ENCODE measurements at regions not wholly inside any gene's neighbourhood (a gene's known extent, or its start where the extent isn't known, plus 50 kb on each side); places are given as distances from the start of the nearest gene placed in this dataset.
A peak's percentile ranks its signal among the peaks of the same experiment; 100 is the strongest.
"Not testable (repeated sequence)": the region's sequence is repeated elsewhere in the genome, so short reads cannot be mapped to it uniquely, and the experiment has no call there.

DNA sequence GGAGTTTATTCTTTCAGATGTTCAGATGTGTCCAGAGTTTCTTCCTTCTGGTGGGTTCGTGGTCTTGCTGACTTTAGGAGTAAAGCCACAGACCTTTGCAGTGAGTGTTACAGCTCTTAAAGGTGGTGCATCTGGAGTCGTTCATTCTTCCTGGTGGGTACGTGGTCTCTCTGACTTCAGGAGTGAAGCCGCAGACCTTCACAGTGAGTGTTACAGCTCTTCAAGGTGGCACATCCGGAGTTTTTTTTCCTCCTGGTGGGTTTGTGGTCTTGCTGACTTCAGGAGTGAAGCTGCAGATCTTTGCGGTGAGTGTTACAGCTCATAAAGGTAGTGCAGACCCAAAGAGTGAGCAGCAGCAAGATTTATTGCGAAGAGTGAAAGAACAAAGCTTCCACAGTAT lies 1263.2 kb downstream of the REEP3 start:
- not testable (repeated sequence) for DNase-seq

DNA sequence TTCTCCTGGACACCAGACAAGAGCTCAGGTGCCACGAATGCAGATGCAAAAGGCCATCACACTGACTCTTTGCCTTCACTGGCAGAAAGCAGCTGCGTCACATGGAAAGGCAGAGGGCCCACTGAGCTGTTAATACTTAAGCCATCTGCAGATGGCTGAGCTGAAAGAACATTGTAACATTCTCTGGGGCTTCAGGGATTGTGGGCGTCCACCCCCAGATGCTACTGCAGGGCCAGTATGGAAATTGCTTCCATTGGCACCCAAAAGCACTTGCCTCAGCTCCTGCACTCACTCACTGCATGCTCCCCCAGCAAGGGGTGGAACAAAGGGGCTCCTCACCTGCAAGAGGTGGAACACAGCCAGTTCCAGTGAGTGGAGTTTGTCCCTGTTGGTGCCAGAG lies 1264.6 kb downstream of the REEP3 start:
- DNase-seq = no peak

DNA sequence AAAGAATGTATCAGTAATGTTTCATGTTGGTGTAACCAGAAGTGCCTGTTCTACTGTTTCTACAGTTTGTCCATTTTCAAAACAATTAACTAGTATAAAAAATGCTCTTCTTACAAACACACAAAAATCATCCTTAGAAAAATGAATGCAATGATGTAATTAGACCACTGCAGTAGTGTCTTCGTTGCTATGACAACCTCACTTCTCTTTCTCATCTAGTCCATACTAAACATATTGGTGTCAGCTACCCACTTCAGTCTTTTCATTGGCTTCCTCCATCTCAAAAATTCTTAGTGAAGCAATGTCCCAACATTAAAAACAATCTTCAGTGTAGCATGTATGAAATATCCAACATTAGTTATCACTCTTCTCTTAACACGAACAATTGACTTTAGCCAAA lies 1265.8 kb downstream of the REEP3 start:
- no peak for DNase-seq

DNA sequence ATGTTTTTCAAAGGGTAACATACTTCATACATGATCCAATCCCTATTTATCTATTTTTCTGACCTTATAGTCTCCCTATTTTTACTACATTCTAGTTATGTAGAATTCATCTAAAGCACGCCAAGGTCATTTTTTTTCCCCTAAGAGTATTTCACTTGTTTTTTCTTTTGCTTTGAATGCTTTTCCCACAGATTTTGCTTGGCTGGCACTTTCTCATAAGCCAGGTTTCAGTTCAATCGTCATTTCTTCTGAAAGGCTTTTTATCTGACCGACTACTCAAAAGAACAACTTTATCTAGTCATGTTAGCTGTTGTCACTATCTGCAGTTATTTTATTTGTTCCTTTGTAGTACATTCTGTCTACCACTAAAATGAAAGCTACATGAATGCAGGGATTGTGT lies 1274.6 kb downstream of the REEP3 start:
- DNase-seq = no peak

DNA sequence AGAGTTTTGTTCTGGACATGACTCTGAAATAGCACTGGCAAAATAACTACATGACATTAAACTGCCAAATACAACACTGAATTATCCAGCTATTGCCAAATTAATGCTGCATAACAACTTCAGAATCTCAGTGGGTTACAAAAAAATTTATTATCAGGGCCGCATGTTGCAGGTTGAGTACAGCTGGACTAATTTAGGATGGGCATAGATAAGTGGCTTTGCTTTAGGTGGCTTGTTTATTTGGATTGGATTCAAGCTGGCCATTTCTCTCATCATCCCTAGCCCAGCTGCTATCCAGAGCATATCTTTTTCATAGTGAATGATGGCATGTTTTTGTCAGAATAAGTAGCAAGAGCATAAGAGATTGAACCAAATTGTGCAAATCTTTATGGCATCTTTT lies 1277.1 kb downstream of the REEP3 start:
- DNase-seq = no peak

DNA sequence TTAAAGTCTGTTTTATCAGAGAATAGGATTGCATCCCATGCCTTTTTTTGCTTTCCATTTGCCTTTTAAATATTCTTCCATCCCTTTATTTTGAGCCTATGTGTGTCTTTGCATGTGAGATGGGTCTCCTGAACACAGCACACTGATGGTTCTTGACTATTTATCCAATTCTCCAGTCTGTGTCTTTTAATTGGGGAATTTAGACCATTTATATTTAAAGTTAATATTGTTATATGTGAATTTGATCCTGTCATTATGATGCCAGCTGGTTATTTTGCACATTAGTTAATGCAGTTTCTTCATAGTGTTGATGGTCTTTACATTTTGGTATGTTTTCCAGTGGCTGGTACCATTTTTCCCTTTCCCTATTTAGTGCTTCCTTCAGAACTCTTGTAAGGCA lies 1287.0 kb downstream of the REEP3 start:
- DNase-seq = not testable (repeated sequence)

DNA sequence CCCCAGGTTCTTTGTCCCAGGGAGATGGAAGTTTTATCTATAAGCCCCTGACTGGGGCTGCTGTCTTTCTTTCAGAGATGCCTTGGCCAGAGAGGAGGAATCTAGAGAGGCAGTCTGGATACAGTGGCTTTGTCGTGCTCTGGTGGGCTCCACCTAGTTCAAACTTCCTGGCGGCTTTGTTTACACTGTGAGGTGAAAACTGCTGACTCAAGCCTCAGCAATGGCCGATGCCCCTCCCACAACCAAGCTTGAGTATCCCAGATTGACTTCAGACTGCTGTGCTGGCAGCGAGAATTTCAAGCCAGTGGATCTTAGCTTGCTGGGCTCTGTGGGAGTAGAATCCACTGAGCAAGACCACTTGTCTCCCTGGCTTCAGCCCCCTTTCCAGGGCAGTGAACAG lies 1288.8 kb downstream of the REEP3 start:
- DNase-seq = not testable (repeated sequence)

DNA sequence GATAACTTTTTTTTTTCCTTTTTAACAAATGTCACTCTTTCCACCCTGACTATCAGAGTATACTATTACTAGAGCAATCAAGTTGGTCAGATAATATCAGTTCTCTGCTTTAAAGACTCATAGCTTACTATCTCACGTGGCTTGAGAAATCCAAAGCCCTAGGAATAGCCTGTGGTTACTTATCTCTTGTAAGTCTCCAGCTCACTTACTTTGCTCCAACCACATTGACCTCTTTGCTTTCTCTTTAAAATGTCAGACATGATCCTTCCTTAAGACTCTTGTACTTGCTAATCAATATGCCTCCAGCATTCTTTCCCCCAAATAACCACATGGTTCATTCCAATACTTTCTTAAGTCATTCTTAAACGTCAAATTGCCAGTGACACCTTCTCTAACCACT lies 1292.2 kb downstream of the REEP3 start:
- DNase-seq = no peak

DNA sequence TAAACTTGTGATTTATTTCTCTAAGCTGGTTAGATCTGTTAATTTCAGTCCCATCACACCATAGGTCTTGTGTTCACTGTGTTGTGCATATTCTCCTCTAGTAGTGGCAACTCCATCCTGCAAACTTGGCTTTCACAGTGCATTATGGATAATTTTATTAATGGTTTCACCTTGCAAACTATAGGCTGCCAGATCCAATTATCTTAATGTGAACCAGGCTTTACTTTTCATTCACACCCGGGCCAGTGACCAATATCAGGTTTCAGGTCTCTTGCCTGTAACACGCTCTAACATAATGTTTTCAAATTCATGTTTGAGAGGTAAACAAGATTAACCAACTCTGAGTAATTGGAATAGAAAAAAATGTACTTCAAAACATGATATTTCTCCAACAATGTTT lies 1293.0 kb downstream of the REEP3 start:
- peak; percentile 0 for DNase-seq

DNA sequence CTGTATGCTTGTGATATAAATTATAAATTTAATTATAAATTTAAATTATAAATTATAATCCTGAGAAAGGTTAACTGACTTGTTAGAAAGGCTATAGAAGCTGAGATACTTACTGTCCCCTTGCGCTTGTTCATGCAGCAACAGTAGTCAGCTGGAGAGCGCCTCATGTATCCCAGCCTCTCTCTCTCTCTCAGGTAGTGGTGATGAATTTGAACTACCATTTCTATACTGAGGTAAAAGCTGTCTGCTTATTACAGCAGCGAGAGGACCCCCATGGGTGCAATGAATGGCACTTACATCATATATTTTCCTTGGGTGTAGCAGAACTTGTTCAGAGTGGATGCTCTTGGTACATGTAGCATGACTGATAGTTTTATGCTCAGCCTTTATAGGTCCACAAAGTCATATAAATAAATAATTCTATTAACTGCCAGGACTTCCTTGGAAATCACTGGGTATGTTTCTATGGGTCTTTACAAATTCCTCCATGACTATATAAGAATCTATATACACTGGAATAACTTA lies 1308.7 kb downstream of the REEP3 start:
- no peak for DNase-seq

DNA sequence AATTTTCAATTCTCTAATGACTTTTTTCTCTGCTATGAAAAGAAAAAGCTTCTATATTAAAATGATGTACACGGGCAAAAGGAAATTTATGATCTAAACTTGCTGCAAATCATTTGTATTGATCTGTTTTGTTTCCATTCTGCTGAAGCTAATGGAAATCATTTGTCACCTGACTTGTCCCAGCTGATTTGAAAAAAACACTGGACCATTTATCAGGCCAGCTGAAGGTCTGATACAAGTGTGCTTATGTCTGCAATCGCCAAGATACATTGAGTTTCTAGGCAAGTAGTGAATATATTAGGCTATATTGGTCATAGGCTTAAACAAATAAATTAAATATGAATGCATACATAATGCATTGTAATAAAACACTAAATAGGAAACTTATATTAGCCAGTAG lies 1309.7 kb downstream of the REEP3 start:
- no peak for DNase-seq

DNA sequence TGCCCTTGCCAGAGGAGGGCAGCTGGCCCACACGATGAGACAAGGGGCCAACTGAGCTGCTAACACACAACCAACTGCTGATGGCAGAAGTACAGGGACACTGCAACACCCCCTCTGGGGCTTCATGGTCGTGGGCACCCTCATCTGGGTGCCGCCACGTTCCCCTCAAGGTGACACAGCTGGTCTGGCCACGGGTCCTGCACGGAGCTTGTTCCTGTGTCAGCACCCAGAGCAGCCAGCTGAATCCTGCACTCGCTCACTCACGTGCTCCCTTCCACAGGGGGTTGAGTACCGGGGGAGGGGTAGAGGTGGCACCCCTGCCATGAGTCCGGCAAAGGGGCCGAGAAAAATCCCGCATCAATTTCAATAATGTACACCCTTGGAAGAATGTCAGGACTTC lies 1319.1 kb downstream of the REEP3 start:
- no peak for DNase-seq

DNA sequence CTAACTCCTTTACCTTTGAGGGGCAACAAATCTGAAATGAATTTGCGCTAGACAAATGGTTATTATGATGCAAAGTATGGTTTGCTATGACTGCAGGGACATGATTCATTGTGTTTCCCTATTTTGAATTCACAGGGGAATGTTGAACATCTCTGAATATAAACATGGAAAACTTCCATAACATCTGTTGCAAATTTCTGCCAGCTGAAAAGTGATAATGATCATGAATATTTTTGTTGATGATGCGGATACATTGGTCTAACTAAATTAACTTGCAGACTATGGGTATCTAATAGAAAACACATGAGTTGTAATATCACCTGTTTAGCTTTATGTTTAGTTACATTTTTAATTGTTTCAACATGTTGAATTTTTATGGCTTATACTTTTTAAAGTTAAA lies 1325.5 kb downstream of the REEP3 start:
- no peak for DNase-seq

DNA sequence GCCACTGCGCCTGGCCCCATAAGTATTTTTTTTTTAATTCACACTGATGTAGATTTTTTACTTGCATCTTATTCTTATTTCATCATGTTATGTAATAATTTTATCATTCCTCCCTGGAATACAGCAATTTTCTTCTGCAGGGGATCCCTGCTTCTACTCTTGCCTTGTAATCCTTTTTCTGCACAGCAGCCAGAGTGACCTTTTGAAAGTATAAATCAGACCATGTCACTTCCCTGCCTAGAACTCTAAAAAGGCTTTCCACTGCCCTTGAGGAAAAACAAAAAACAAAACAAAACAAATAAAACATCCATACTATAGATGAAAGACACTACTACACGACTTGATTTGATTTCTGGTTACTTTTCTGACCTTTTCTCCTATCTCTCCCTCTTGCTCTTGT lies 1334.7 kb downstream of the REEP3 start:
- no peak for DNase-seq

DNA sequence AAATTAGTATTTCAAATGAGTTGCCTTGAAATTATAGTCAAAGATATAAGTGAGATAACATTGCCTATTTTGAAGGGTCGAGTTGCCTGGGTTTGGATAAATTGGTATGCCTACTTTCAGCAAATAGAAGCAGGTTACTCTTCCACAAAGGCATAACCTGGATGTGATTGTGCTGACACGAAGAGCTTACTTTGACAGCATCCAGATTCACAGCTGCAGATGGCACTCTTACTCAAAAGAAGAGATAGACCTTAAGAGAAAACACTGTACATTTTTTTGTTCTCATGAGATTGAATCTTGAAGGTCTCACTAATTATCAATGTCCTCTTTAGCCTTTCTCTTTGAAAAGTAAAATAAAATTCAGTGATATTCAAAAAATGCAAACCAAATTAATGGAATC lies 1338.7 kb downstream of the REEP3 start:
- DNase-seq = no peak

DNA sequence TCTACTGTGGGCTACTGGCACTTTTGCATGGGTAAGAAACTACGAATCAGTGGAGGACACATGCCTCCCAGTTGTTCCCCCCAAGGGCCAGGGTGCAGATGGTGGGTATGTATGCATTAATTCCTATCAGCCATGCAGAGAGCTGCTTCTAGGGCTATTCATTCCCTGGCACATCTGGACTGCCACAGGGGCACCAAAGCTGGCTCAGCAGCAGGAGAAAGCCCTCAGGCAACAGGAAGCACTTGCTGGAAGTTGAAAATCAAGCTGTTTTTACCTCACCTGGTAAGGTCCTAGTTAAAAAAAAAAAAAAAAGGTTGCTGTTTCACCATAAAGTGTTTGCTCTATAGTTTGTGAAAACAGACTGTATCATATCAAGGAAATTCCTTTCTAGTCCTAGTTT lies 1342.6 kb downstream of the REEP3 start:
- DNase-seq = no peak

DNA sequence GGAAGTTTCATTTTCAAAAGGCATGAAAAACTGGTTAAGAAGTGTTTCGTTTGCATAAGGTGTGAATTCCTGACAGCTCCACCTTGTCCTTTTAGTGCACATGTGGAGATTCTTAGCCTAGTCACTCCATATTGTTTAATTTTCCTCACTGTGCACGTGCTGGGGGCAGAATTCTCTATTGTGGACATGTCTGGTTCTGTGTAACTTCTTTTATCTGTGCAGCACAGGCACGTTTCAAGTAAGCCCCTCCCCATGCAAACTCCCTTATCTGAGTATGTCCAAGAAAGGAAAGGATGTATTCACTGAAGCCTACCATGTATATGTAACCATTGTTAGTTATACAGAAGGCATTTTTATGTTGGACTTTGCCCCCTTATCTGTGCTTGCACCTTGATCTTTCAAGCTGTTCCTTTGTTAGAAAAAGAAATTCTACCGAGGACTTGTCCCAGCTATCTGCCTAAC lies 1346.3 kb downstream of the REEP3 start:
- no peak for DNase-seq

DNA sequence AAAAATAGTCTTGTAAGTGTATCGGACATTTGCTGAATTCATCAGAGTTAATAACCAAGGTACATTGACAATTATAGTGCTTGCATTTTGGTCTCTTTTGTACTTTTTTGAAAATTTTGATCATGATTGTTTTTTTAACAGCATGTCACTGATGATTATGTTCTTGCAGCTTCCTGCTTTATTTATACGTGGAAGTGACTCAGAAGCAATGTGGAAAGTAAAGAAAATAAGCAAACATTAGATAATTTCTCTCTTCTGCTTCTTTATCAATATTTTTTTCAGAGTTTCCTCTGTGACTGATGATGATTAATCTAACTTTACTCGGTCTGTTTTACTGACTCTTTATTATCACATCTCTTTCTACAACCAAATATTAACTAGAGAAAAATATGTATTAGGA lies 1351.9 kb downstream of the REEP3 start:
- DNase-seq = no peak

DNA sequence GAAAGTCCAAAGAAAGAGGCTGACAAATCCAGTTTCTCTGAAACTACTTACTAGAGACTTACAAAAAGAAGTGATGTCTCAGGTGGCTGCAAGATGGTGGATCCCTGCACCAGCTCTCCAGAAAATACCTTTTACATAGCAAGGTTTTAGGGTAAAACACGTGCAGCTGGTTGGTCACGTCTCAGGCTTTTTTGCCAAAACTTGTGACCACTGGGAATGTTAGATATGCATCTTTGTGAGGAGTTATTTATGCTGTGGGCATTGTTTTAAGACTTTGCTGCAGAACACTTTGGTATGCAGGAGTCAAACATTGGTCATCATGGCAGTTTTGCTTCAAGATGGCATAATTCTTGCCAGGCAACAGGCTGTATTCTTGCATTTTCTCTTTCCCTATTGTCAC lies 1352.8 kb downstream of the REEP3 start:
- no peak for DNase-seq

DNA sequence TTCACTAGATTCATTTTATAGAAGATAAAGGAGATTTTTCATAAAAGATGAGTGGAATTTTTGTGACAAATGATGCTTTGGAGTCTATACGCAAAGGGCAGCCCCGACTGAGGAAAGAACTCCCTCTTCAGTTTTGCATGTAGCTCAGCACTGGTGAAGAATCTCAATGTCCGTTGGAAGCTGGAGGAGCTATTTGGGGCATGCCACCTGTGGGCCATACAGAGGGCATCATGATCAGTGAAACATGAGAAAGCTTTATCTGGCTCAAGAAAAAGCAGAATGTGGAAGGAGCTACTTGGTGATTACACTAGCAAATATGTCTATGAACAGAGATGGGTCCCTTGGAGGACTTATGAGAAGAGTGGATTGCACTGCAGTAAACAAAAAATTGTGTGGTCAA lies 1359.3 kb downstream of the REEP3 start:
- DNase-seq = no peak

DNA sequence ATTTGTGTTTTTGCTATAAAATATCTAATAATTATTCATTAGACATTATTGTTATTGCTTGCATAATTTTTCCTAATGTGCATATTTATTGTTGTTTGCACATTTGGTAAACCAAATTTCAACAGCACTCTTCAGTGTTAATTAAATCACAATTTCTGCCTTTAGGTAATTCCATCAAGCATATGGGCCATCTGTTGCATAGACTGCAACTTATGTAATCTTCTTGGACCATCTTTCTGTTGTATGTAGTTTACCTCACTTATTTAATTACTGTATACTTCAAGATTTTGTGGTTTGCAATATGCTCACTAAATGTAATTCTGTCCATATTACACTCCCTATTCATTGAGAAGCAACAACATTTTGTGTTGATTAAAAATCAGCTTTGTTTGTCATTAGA lies 1360.1 kb downstream of the REEP3 start:
- no peak for DNase-seq

DNA sequence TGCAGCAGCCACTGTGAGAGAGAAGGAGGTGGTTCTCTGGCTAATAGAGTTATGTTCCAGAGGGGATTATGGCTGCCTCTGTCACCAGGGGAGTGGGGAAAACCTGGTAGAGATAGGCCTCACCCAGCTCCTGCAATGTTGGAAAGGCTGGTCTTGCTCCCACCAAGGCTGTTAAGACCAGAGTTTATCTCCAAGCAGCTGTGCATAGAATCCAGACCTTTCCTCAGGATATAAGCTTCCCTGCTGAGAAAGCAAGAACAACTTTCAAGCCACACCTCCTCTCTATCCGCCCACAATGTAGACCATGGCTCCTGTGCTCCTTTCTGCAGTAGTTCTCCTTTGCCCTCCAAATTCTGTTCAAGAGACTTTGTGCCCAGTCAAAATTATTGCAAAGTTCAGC lies 1375.4 kb downstream of the REEP3 start:
- DNase-seq = no peak

DNA sequence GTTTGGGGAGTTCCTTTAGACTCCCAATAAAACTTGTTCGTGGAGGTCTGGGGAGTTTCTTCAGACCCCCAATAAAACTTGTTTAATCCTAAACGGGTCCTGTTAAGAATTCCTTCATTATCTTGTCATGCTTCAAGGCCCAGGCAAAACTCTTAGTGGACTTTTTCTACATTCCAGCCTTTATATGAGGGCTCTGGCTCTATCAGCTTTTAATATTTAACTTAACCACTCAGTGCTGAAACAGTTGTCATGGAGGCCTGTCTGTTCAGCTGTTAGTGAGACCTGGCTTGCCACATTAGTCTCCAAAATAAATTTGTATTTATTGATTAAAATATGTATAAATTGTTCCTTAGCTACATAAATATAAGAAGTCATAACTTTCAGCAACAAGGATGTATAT lies 1385.1 kb downstream of the REEP3 start:
- DNase-seq = not testable (repeated sequence)

DNA sequence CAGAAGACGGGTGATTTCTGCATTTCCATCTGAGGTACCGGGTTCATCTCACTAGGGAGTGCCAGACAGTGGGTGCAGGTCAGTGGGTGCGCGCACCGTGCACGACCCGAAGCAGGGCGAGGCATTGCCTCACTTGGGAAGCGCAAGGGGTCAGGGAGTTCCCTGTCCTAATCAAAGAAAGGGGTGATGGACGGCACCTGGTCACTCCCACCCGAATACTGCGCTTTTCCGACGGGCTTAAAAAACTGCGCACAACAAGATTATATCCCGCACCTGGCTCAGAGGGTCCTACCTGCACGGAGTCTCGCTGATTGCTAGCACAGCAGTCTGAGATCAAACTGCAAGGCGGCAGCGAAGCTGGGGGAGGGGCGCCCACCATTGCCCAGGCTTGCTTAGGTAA lies 1403.1 kb downstream of the REEP3 start:
- not testable (repeated sequence) for DNase-seq

DNA sequence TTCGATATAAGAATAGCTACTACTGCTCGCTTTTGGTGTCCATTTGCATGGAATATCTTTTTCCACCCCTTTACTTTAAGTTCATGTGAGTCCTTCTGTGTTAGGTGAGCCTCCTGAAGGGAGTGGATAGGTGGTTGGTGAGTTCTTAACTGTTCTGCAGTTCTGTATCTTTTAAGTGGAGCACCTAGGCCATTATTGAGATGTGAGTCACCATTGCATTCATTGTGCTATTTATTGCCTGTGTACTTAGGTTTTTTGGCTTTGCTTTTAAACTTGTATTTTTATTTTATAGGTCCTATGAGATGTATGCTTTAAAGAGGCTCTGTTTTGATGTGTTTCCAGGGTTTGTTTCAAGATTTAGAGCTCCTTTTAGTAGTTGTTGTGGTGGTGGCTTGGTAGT lies 1430.8 kb downstream of the REEP3 start:
- DNase-seq = no peak

DNA sequence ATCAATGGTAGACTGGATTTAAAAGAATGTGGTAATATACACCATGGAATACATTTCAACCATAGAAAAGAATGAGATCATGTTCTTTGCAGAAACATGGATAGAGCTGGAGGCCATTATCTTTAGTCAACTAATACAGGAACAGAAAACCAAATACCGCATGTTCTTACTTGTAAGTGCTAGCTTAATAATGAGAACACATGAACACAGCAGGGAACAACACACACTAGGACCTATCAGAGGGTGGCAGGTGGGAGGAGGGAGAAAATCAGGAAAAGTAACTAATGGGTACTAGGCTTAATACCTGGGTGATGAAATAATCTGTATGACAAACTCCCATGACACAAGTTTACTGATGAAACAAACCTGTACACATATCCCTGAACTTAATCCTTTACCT lies 1435.2 kb downstream of the REEP3 start:
- no peak for DNase-seq
